ENCODE measurements at regions not wholly inside any gene's neighbourhood (a gene's known extent, or its start where the extent isn't known, plus 50 kb on each side); places are given as distances from the start of the nearest gene placed in this dataset.

GRCh38 chr11:127632976-127633680 lies 632.6 kb upstream of the KIRREL3 start:
- TF ChIP-seq CTCF (IDR thresholded peaks at IDR 0.05) (no peak), POLR2A (IDR thresholded peaks at IDR 0.05) (no peak)
